ENCODE measurements at regions not wholly inside any gene's neighbourhood (a gene's known extent, or its start where the extent isn't known, plus 50 kb on each side); places are given as distances from the start of the nearest gene placed in this dataset.

DNA sequence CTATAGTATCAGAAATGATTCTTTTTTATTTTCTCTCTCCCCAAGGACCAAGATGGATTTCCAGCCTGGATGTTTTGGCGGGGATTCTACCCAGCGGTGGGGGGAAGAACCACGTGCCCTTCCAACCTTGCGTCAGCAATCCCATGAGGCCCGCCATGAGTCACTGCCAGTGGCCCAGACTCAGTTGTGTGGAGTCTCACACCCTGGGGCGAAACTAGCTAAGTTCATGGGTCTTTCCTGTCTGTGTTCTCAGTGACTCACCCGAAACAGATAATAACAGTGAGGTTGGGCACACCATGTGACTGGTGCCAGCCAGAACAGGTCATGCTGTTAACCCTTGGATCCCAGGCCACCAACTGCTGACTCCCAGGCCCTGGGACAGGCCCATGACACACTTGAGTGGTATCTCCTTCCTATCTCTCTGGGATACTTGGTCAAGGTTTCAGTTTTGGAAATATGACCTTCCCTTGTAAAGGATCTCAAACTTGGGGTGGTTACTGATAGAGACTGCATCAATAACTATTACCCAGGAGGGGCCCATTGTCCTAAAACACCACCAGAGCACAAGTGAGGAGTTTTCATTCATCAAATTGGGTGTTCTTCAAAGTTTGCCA lies 98.0 kb upstream of the DUSP10 start:
- TF ChIP-seq, protein P1, sequence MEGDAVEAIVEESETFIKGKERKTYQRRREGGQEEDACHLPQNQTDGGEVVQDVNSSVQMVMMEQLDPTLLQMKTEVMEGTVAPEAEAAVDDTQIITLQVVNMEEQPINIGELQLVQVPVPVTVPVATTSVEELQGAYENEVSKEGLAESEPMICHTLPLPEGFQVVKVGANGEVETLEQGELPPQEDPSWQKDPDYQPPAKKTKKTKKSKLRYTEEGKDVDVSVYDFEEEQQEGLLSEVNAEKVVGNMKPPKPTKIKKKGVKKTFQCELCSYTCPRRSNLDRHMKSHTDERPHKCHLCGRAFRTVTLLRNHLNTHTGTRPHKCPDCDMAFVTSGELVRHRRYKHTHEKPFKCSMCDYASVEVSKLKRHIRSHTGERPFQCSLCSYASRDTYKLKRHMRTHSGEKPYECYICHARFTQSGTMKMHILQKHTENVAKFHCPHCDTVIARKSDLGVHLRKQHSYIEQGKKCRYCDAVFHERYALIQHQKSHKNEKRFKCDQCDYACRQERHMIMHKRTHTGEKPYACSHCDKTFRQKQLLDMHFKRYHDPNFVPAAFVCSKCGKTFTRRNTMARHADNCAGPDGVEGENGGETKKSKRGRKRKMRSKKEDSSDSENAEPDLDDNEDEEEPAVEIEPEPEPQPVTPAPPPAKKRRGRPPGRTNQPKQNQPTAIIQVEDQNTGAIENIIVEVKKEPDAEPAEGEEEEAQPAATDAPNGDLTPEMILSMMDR (IDR thresholded peaks at IDR 0.05; ENCODE audit: low read depth, low read length), result no peak
- no peak for DNase-seq (ENCODE audit: extremely low read depth, low read depth)

DNA sequence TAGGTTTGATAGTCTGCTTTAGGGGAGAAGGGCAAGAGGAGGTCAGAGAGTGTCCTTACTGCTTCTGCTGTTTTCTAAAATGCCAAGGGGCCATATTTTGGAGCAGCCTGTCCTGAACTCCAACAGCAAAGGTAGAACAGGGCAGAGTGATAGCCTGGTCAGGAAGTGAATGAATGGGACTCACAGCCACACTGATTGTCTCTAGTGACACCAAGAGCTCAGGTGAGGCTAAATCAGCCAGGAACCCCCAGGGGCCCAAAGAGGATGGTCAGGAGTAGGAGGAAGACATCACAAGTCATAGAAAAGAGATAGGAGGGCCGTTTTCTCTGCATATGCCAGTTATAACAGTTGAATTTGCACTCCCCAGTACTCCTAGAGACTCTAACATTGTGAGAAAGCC lies 97.4 kb upstream of the DUSP10 start:
- no peak for DNase-seq (ENCODE audit: extremely low read depth, low read depth)
- TF ChIP-seq, protein P1 (IDR thresholded peaks at IDR 0.05; ENCODE audit: low read depth, low read length), result no peak

DNA sequence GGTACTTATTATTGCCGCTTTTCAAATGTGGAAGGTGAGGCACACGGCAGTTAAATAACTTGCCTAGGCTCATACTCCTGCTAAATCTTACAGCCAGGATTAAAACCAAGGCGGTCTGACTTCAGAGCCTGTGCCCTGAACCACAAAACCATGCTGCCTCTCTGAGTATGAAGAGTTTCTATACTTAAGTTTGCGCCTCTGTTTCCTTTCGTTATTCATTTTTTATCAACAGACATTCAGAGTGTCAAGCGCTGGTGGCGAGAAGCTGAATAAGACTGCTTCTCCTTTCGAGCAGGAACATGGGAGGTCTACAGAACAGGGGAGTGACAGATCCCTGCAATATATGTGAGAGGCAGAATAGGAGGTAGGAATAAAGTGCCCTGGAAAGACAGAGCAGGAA lies 96.0 kb upstream of the DUSP10 start:
- no peak for DNase-seq (ENCODE audit: extremely low read depth, low read depth)
- TF ChIP-seq, protein P1 (IDR thresholded peaks at IDR 0.05; ENCODE audit: low read depth, low read length), result no peak

DNA sequence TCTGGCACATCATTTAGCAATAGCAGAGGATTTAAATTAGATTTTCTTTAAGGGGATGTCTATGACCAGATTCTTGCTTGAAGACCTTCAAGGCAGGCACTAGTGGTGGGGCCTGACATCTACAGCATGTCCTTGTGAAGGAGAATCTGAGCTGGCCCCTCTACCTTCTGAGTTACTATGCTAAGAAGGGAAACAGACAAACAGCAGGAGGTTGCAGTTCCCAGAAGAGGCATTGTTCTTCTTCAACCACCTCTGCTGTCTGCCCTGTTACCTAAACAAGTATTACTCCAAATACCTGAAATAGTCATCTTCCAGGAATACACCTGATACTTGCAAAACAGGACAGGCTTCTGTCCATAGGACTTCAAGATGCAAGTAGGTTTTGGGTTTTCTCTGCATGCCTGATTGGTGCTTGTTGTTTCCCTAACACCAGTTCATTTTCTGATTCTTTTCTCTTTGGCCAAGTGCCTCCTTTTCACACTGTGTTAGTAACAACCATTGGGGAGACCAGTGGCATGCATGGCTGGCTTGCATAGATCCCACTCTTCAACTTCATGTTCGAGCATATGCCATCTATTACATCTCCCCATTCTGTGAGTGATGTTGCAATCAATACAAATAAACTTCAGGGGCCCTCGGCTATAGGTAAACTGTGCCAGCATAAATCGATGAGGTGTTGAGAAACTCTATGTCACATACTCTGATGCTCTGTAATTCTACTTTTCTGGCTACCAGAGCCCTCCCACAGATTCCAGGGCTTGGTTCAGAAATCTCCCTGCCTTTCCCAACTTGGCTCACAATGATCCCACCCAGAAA lies 93.0 kb upstream of the DUSP10 start:
- DNase-seq (ENCODE audit: extremely low read depth, low read depth), result no peak

DNA sequence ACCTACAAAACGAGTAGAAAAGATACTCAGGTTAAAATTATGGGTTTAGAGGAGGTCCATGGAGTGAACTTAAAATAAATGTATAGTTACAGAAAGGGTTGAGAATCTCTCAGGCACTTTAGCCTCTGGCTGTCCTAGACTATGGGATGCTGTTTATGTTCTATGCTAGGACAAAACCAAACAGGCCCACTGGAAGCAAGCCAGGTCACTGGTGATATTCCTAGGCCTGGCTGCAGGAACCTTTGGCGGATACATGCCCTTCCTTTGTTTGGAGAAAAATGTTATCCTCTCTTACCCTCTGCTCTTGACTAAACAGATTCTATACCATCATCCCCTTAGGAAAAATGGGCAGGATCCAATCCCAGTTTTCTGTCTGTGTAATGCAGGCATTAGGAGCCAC lies 90.7 kb upstream of the DUSP10 start:
- DNase-seq (ENCODE audit: extremely low read depth, low read depth), result no peak
- TF ChIP-seq, protein P1 (IDR thresholded peaks at IDR 0.05; ENCODE audit: low read depth, low read length), result no peak

More for the DNA sequence above, 93.0 kb upstream of the DUSP10 start:
- TF ChIP-seq, protein P1 (IDR thresholded peaks at IDR 0.05; ENCODE audit: low read depth, low read length), result no peak

DNA sequence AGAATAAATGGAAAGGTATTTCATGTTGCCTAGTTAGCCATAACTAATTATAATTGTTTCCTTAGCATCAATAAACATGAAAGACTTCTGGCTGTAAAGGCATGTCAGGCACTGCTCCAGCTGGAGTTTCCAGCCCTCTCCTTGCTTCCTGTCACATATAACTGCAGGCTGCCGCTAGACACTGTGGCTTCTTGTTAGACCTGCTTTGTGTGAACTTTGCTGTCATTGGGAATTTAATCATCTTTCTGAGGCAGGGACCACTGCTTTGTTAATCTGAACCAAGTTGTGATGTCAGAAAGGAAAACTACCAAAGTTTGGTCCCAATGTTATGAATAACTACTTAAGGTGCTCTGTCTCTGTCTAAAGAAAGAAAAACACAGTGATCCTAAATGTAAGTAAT lies 90.3 kb upstream of the DUSP10 start:
- TF ChIP-seq, protein P1 (IDR thresholded peaks at IDR 0.05; ENCODE audit: low read depth, low read length), result no peak
- no peak for DNase-seq (ENCODE audit: extremely low read depth, low read depth)

DNA sequence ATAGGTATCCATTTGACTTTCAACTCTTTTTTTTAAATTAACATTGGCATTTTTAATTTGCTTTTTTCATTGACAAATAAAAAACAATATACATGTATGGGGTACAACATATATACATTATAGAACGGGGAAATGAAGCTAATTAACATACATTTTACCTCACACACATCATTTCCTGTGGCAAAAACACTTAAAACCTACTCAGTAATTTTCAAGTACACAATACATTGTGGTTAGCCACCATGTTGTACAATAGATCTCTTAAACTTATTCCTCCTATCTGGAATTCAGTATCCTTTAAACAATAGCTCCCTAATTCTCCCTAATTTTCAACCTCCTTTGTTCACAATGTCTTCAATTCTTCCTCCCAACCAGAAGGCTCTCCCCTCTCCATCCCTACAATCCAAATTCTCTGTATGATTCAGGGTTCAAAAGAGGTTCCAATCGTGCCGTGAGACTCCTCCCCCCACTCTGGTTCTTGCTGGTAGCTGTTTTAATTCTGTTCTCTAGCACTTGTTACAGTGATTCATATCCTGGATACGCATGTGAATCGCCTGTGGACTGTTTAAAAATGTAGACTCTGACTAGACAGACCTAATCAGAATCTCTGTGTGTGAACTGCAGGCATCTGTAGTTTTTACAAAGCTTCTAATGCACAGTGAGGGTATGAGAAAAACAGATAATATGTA lies 87.6 kb upstream of the DUSP10 start:
- no peak for DNase-seq (ENCODE audit: extremely low read depth, low read depth)
- TF ChIP-seq, protein P1 (IDR thresholded peaks at IDR 0.05; ENCODE audit: low read depth, low read length), result no peak
